ENCODE measurements at regions not wholly inside any gene's neighbourhood (a gene's known extent, or its start where the extent isn't known, plus 50 kb on each side); places are given as distances from the start of the nearest gene placed in this dataset.

DNA sequence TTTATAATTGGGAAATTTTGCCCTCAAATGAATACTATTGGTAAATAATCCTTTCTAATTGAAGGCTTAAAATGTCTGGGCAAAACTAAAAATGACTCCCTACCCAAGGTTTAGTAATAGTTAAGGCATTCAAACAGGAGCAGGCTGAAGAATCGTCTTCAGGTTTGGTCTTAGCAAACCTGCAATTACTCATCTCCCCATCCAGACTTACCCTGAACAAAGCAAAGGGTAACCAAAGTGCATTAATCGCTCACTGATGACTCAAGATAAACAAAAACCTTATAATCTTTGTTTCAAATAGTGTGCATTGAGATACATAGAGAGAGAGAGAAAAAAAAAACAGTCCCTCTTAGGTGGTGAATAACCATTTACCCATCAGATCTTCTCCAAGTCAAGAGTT is 225.5 kb downstream of the BMP2 start:
- TF ChIP-seq, protein P1, sequence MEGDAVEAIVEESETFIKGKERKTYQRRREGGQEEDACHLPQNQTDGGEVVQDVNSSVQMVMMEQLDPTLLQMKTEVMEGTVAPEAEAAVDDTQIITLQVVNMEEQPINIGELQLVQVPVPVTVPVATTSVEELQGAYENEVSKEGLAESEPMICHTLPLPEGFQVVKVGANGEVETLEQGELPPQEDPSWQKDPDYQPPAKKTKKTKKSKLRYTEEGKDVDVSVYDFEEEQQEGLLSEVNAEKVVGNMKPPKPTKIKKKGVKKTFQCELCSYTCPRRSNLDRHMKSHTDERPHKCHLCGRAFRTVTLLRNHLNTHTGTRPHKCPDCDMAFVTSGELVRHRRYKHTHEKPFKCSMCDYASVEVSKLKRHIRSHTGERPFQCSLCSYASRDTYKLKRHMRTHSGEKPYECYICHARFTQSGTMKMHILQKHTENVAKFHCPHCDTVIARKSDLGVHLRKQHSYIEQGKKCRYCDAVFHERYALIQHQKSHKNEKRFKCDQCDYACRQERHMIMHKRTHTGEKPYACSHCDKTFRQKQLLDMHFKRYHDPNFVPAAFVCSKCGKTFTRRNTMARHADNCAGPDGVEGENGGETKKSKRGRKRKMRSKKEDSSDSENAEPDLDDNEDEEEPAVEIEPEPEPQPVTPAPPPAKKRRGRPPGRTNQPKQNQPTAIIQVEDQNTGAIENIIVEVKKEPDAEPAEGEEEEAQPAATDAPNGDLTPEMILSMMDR (IDR thresholded peaks at IDR 0.05): no peak

DNA sequence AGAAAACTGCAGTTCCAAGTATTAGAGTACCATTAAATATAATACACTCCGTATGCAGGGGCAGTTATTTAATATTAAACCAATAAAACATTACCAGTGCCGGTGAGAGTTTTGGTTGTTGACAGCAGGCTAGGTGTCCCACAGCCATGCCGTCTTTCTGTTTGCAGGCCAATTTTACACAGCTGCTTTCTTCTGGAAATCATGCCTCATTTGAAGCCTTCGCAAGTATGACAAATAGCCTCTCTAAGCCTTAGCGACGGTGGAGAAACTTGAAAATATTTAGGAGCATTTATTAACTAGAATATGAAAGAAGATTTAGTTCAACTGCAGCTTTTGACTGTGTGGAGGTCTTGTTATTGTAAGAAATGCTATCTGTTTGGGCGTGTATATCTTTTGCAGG is 226.0 kb downstream of the BMP2 start:
- TF ChIP-seq, protein P1 (IDR thresholded peaks at IDR 0.05): no peak

DNA sequence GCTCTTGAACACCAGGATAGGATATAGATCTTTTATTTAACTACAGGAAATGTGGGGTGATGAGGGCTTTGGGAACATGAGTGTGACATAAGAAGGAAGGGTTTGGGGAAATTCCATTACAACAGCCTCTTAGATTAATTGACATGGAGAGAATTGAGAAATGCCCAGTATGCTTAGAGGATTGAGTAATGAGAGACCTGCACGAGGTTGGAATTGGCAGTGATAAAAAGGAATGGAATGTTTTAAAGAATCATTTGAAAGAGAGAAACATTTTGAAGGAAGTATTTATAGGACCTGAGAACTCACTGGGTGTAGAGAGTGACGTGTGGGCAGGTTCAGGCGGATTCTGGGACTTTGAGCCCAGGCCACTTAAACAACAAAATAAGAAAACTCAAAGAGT is 227.0 kb downstream of the BMP2 start:
- TF ChIP-seq, protein P1 (IDR thresholded peaks at IDR 0.05): no peak

DNA sequence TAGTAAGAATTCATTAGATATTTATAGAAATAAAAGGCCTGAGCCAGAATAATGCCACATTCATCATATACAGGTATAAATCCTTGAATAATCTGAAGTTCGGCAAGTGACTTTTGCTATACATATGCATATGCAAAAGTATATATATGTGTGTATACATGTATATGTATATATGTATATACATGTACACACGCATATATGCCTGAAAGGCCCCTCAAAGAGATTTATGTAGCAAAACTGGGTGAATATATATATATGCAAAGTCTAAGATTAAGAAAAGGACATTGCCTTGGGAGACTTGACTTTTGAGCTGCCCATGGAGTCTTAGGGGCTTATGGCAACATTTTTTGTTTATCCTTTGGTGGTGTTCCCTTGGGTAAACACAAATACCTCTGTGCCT is 231.4 kb downstream of the BMP2 start:
- TF ChIP-seq, protein P1 (IDR thresholded peaks at IDR 0.05): no peak

DNA sequence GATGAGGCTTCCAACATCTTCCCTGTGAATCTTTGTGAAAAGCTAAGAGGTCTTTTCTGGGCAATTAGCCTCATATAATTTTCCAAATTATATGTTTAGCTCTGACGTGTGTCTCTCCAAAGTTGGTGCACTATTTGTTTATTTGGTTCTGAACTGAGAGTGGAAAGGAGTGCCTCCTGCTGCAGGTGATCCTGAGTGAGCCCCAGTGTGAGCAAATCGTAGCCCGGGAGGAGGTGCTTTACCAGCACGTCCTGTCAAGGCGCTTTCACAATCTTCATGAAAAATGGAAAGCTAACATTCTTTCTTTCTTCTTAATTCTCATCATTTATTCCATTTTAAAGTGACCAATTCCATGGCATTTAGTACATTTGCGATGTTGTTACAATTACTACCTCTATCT is 231.9 kb downstream of the BMP2 start:
- TF ChIP-seq, protein P1 (IDR thresholded peaks at IDR 0.05): no peak

DNA sequence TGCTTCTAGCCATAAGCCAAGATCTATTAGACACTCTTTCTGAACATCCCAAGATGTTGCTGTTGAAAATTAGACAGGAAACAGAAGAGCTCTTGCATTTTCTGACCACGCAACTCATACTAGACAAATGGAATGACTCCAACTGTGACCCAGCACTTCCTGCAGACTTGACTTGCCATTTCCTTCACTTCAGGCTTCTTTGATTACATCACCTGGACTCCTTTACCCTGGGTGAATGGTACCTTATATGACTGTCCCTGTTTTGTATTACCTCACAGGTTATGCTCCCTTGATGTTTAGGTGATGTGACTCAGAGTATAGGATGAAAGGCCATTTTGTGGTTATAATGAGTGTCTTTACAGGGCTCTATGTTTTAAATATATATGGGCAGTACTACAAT is 236.1 kb downstream of the BMP2 start:
- TF ChIP-seq, protein P1 (IDR thresholded peaks at IDR 0.05): no peak

DNA sequence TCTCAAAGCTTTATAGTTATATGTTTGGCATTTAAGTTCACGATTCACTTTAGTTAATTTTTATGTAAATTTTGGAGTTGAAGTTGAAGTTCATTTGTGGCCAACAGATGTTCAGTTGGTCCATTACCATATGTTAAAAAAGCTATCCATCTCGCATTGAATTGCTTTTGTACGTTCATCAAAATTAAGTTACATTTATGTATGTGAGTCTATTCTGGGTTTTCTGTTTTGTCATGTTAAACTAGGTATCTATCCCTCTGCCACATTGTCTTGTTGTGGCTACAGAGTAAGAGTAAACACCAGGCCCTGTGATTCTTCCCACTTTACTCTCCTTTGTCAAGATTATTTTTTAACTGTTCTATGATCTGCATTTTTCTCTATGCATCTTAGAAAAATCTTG is 237.3 kb downstream of the BMP2 start:
- TF ChIP-seq, protein P1 (IDR thresholded peaks at IDR 0.05): no peak

DNA sequence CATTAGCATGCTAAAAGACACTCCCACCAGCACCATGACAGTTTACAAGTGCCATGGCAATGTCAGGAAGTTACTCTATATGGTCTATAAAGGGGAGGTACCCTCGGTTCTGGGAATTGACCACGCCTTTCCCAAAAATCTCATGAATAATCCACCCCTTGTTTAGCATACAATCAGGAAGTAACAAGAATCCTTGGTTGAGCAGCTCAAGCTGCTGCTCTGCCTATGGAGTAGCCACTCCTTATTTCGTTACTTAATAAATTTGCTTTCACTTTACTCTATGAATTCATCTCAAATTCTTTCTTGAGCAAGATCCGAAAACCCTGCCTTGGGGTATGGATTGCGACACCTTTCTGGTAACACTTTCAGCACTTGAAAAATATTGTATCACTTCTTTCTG is 243.0 kb downstream of the BMP2 start:
- TF ChIP-seq, protein P1 (IDR thresholded peaks at IDR 0.05): no peak
